ENCODE measurements at regions not wholly inside any gene's neighbourhood (a gene's known extent, or its start where the extent isn't known, plus 50 kb on each side); places are given as distances from the start of the nearest gene placed in this dataset.
A peak's percentile ranks its signal among the peaks of the same experiment; 100 is the strongest.

DNA sequence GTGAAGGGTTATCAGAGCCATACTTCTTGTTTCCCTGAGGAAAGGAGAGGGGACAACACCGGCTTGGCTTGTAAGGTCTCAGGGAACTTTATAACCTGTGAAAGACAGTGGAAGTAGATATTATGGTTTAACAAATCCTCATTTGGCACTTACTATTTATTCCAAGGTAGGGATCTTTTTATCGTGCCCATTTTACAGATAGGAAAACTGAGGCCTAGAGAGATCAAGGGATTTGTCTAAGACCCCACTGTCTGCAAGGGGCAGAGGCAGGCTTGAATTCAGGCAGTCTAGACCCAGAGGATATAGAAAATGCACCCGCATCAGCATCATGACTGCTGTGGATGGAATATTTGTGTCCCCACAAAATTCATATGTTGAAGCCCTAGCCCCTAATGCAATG is 118.4 kb upstream of the CST7 start:
- Histone ChIP-seq H3K36me3 (ENCODE audit: control insufficient read depth, insufficient read depth, low read length) (no peaks in the 10 kb centered on the region), H3K4me3 (no peak overlapping the region), H3K79me2 (ENCODE audit: control insufficient read depth, insufficient read depth, low read length) (no peaks in the 10 kb centered on the region), H3K9ac (ENCODE audit: insufficient read depth in 1 of 2, low read depth in 2 of 2, low read length in 2 of 2) (no peak overlapping the region), H3K4me1 (replicated peaks in 1 of 2; ENCODE audit: control insufficient read depth in 2 of 2, insufficient read depth in 2 of 2, low read length in 2 of 2) (no peaks in the 10 kb centered on the region), H4K20me1 (replicated peaks; ENCODE audit: control insufficient read depth, insufficient read depth, low read length) (no peaks in the 10 kb centered on the region), H3K9me1 (ENCODE audit: control insufficient read depth, insufficient read depth, low read length) (no peaks in the 10 kb centered on the region), H3K27ac (ENCODE audit: extremely low read depth, low read depth, low read length) (no peak overlapping the region), H3K27me3 (ENCODE audit: control insufficient read depth in 2 of 2, insufficient read depth in 2 of 2, low read length in 2 of 2) (no peaks in the 10 kb centered on the region; a peak in 1 of 5 replicates), H2AFZ (ENCODE audit: low read depth, low read length) (no peak overlapping the region), H3K4me2 (ENCODE audit: insufficient read depth, low read length) (no peak overlapping the region), H3K9me3 (replicated peaks; ENCODE audit: control insufficient read depth, insufficient read depth, low read depth, low read length) (no peaks in the 10 kb centered on the region)
- POLR2A ChIA-PET: no interaction called here
- intact Hi-C loops (cut with micrococcal nuclease) (no loop called here), in situ Hi-C loops (cut with MboI) (no loop called here)
- BruUV-seq (replicated peaks): no TSS peak
- FAIRE-seq (no peak), ATAC-seq (no peak), DNase-seq (ENCODE audit: extremely low read depth in 1 of 4, low spot score in 3 of 4) (no peak)
- CTCF ChIA-PET (ENCODE audit: low intra/inter-chr PET ratio): no interaction called here
- 0% methylated on average over 2 of the region's 3 CpGs for WGBS (ENCODE audit: insufficient coverage, low coverage, missing lambda C conversion rate)
- TF ChIP-seq RBM25 (IDR thresholded peaks at IDR 0.05; ENCODE audit: low read depth, low read length, severe bottlenecking) (peak; percentile 64), SMAD2 (IDR thresholded peaks at IDR 0.05; ENCODE audit: low read depth, low read length) (no peak)

DNA sequence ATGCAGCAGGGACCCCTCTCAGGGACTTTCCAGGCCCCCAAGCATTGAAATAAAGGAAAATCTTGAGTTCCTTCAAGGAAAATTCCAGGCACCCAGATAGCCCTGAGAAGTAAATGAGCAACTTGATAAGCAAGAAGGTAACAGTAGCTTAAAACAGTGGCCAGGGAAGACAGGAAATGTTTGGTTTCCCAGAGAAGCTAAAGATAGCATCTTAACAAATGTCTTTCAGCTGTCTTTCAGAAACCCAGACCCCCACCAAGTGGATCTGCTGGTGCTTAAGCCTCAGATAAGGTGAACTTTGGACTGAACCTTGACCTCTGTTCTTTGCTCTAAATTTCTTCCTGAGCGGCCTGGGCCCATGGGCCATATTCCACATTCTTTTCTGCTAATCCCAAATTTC is 117.8 kb upstream of the CST7 start:
- WGBS (ENCODE audit: insufficient coverage, low coverage, missing lambda C conversion rate): 0% methylated on average over 1 of the region's 1 CpG
- ATAC-seq (no peak), FAIRE-seq (no peak), DNase-seq (ENCODE audit: extremely low read depth in 1 of 4, low spot score in 3 of 4) (no peak)
- Histone ChIP-seq H3K27me3 (ENCODE audit: control insufficient read depth in 2 of 2, insufficient read depth in 2 of 2, low read length in 2 of 2) (no peaks in the 10 kb centered on the region; a peak in 1 of 5 replicates), H4K20me1 (replicated peaks; ENCODE audit: control insufficient read depth, insufficient read depth, low read length) (no peaks in the 10 kb centered on the region), H3K9me1 (ENCODE audit: control insufficient read depth, insufficient read depth, low read length) (no peaks in the 10 kb centered on the region), H3K9ac (ENCODE audit: insufficient read depth in 1 of 2, low read depth in 2 of 2, low read length in 2 of 2) (no peak overlapping the region), H3K79me2 (ENCODE audit: control insufficient read depth, insufficient read depth, low read length) (no peaks in the 10 kb centered on the region), H3K4me2 (ENCODE audit: insufficient read depth, low read length) (no peak overlapping the region), H3K27ac (ENCODE audit: extremely low read depth, low read depth, low read length) (no peak overlapping the region), H2AFZ (ENCODE audit: low read depth, low read length) (no peak overlapping the region), H3K4me1 (replicated peaks in 1 of 2; ENCODE audit: control insufficient read depth in 2 of 2, insufficient read depth in 2 of 2, low read length in 2 of 2) (no peaks in the 10 kb centered on the region), H3K36me3 (ENCODE audit: control insufficient read depth, insufficient read depth, low read length) (no peaks in the 10 kb centered on the region), H3K9me3 (replicated peaks; ENCODE audit: control insufficient read depth, insufficient read depth, low read depth, low read length) (no peaks in the 10 kb centered on the region), H3K4me3 (no peak overlapping the region)
- no TSS peak for BruUV-seq (replicated peaks)
- CTCF ChIA-PET (ENCODE audit: low intra/inter-chr PET ratio): no interaction called here
- intact Hi-C loops (cut with micrococcal nuclease) (no loop called here), in situ Hi-C loops (cut with MboI) (no loop called here)
- POLR2A ChIA-PET: no interaction called here
- TF ChIP-seq KAT2B (IDR thresholded peaks at IDR 0.05; ENCODE audit: low read depth, low read length): no peak
- TF ChIP-seq NCOA1 (IDR thresholded peaks at IDR 0.05; ENCODE audit: low read depth): no peak
- TF ChIP-seq DACH1 (IDR thresholded peaks at IDR 0.05; ENCODE audit: partially characterized antibody): no peak
- no peak for TF ChIP-seq CBFB (CRISPR knock-in tag; IDR thresholded peaks at IDR 0.05)
- TF ChIP-seq KHSRP (IDR thresholded peaks at IDR 0.05): no peak
- TF ChIP-seq ZZZ3 (IDR thresholded peaks at IDR 0.05): no peak
- no peak for TF ChIP-seq NRF1 (conservative IDR thresholded peaks at IDR 0.05 in 1 of 2, IDR thresholded peaks at IDR 0.05 in 1 of 2)
- TF ChIP-seq, protein P1, sequence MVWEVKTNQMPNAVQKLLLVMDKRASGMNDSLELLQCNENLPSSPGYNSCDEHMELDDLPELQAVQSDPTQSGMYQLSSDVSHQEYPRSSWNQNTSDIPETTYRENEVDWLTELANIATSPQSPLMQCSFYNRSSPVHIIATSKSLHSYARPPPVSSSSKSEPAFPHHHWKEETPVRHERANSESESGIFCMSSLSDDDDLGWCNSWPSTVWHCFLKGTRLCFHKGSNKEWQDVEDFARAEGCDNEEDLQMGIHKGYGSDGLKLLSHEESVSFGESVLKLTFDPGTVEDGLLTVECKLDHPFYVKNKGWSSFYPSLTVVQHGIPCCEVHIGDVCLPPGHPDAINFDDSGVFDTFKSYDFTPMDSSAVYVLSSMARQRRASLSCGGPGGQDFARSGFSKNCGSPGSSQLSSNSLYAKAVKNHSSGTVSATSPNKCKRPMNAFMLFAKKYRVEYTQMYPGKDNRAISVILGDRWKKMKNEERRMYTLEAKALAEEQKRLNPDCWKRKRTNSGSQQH (CRISPR knock-in tag; IDR thresholded peaks at IDR 0.05): no peak
- TF ChIP-seq, protein P2, sequence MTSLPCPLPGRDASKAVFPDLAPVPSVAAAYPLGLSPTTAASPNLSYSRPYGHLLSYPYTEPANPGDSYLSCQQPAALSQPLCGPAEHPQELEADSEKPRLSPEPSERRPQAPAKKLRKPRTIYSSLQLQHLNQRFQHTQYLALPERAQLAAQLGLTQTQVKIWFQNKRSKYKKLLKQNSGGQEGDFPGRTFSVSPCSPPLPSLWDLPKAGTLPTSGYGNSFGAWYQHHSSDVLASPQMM (CRISPR knock-in tag; IDR thresholded peaks at IDR 0.05): no peak
- TF ChIP-seq MIER1 (IDR thresholded peaks at IDR 0.05; ENCODE audit: low read depth): no peak
- no peak for TF ChIP-seq RBFOX2 (IDR thresholded peaks at IDR 0.05; ENCODE audit: low read depth, low read length)
- TF ChIP-seq MECOM (CRISPR knock-in tag; IDR thresholded peaks at IDR 0.05): no peak
- TF ChIP-seq, protein P3, sequence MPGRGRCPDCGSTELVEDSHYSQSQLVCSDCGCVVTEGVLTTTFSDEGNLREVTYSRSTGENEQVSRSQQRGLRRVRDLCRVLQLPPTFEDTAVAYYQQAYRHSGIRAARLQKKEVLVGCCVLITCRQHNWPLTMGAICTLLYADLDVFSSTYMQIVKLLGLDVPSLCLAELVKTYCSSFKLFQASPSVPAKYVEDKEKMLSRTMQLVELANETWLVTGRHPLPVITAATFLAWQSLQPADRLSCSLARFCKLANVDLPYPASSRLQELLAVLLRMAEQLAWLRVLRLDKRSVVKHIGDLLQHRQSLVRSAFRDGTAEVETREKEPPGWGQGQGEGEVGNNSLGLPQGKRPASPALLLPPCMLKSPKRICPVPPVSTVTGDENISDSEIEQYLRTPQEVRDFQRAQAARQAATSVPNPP (IDR thresholded peaks at IDR 0.05; ENCODE audit: borderline replicate concordance, insufficient read depth, insufficient read length): no peak
